ENCODE measurements at regions not wholly inside any gene's neighbourhood (a gene's known extent, or its start where the extent isn't known, plus 50 kb on each side); places are given as distances from the start of the nearest gene placed in this dataset.

DNA sequence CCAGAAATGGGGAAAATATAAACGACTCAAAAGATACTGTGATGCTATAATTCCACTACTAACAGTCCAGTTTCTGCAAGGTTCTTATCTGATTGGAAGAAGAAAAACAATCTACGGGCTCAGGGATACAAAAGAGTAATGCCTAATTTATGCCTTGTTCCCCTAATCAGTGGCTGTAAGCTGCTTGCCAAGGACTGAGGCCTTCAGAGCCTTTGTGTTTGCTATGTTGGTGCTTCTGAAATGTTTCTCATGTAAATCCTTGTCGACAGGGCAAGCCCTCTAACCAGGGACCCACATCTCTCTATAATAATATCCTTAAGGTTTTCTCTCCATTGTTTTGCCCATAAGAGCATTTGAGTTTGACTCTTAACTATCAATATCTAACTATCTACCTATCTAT lies 89.7 kb upstream of the CLDN10 start:
- H3K4me1 ChIP-seq (ENCODE audit: control insufficient read depth in 3 of 3, insufficient read depth in 3 of 3, low read length in 3 of 3): no peaks in the 10 kb centered on the region
- no peak overlapping the region for H3K4me3 ChIP-seq (ENCODE audit: low read length in 3 of 3)
- H3K9me3 ChIP-seq (ENCODE audit: control insufficient read depth in 3 of 3, low read length in 3 of 3): peaks cover 0 to 4% (median 2%) of the 10 kb centered on the region in 3 donors
- H3K9ac ChIP-seq (ENCODE audit: low read depth in 1 of 3, low read length in 3 of 3): no peak overlapping the region
- no peaks in the 10 kb centered on the region for H3K36me3 ChIP-seq (ENCODE audit: control insufficient read depth in 3 of 3, insufficient read depth in 3 of 3, low read length in 3 of 3)
- no peak overlapping the region for H3K27ac ChIP-seq (ENCODE audit: low read depth, low read length)
- H3K27me3 ChIP-seq (ENCODE audit: control insufficient read depth in 3 of 3, insufficient read depth in 3 of 3, low read length in 3 of 3): no peaks in the 10 kb centered on the region

- Histone ChIP-seq H3K27ac (ENCODE audit: low read depth, low read length) (no peak overlapping the region), H3K9ac (ENCODE audit: low read depth in 1 of 3, low read length in 3 of 3) (no peak overlapping the region), H3K27me3 (ENCODE audit: control insufficient read depth in 3 of 3, insufficient read depth in 3 of 3, low read length in 3 of 3) (no peaks in the 10 kb centered on the region), H3K4me1 (ENCODE audit: control insufficient read depth in 3 of 3, insufficient read depth in 3 of 3, low read length in 3 of 3) (no peaks in the 10 kb centered on the region), H3K4me3 (ENCODE audit: low read length in 3 of 3) (no peak overlapping the region), H3K36me3 (ENCODE audit: control insufficient read depth in 3 of 3, insufficient read depth in 3 of 3, low read length in 3 of 3) (no peaks in the 10 kb centered on the region), H3K9me3 (ENCODE audit: control insufficient read depth in 3 of 3, low read length in 3 of 3) (peaks cover 0 to 4% (median 2%) of the 10 kb centered on the region in 3 donors)
Observed at GRCh38 chr13:95463531-95463930, 89.0 kb upstream of the CLDN10 start.

- Histone ChIP-seq H3K9me3 (ENCODE audit: control insufficient read depth in 3 of 3, low read length in 3 of 3) (no peaks in the 10 kb centered on the region), H3K4me1 (ENCODE audit: control insufficient read depth in 3 of 3, insufficient read depth in 3 of 3, low read length in 3 of 3) (no peaks in the 10 kb centered on the region), H3K27ac (ENCODE audit: low read depth, low read length) (no peak overlapping the region), H3K9ac (ENCODE audit: low read depth in 1 of 3, low read length in 3 of 3) (no peak overlapping the region), H3K36me3 (ENCODE audit: control insufficient read depth in 3 of 3, insufficient read depth in 3 of 3, low read length in 3 of 3) (no peaks in the 10 kb centered on the region), H3K27me3 (ENCODE audit: control insufficient read depth in 3 of 3, insufficient read depth in 3 of 3, low read length in 3 of 3) (peaks cover 0 to 2% (median 0%) of the 10 kb centered on the region in 3 donors), H3K4me3 (ENCODE audit: low read length in 3 of 3) (no peak overlapping the region)
Observed at GRCh38 chr13:95470574-95471366, 81.8 kb upstream of the CLDN10 start.

- Histone ChIP-seq H3K4me3 (ENCODE audit: low read length in 3 of 3) (no peak overlapping the region), H3K27ac (ENCODE audit: low read depth, low read length) (no peak overlapping the region), H3K9me3 (ENCODE audit: control insufficient read depth in 3 of 3, low read length in 3 of 3) (no peaks in the 10 kb centered on the region), H3K36me3 (ENCODE audit: control insufficient read depth in 3 of 3, insufficient read depth in 3 of 3, low read length in 3 of 3) (no peaks in the 10 kb centered on the region), H3K27me3 (ENCODE audit: control insufficient read depth in 3 of 3, insufficient read depth in 3 of 3, low read length in 3 of 3) (peaks cover 0 to 6% (median 0%) of the 10 kb centered on the region in 3 donors), H3K4me1 (ENCODE audit: control insufficient read depth in 3 of 3, insufficient read depth in 3 of 3, low read length in 3 of 3) (no peaks in the 10 kb centered on the region), H3K9ac (ENCODE audit: low read depth in 1 of 3, low read length in 3 of 3) (no peak overlapping the region)
Observed at GRCh38 chr13:95471960-95472359, 80.6 kb upstream of the CLDN10 start.

DNA sequence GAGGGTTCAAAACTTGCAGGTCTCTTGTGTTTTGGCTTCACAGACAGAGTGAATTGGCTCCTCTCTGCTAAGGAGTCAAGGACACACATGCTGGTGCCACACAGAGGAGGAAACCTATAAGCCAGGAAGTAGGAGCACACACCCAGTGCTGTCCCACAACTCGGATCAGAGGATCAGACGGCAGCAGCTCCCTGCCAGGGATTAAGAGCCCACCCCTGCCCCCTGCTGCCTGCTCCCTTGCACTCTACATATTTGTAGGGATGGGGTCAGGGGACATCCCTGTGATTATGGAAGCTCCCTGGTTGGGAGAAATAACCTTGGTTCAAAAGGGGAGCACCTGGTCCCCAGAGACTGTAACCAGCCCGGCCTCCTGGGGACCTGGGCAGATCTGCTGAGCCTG lies 77.5 kb upstream of the CLDN10 start:
- Histone ChIP-seq H3K9me3 (ENCODE audit: control insufficient read depth in 3 of 3, low read length in 3 of 3) (no peaks in the 10 kb centered on the region), H3K27me3 (ENCODE audit: control insufficient read depth in 3 of 3, insufficient read depth in 3 of 3, low read length in 3 of 3) (peaks cover 0 to 10% (median 4%) of the 10 kb centered on the region in 3 donors), H3K36me3 (ENCODE audit: control insufficient read depth in 3 of 3, insufficient read depth in 3 of 3, low read length in 3 of 3) (no peaks in the 10 kb centered on the region), H3K4me1 (ENCODE audit: control insufficient read depth in 3 of 3, insufficient read depth in 3 of 3, low read length in 3 of 3) (peaks cover 0 to 2% (median 0%) of the 10 kb centered on the region in 3 donors), H3K27ac (ENCODE audit: low read depth, low read length) (no peak overlapping the region), H3K9ac (ENCODE audit: low read depth in 1 of 3, low read length in 3 of 3) (no peak overlapping the region), H3K4me3 (ENCODE audit: low read length in 3 of 3) (no peak overlapping the region)

DNA sequence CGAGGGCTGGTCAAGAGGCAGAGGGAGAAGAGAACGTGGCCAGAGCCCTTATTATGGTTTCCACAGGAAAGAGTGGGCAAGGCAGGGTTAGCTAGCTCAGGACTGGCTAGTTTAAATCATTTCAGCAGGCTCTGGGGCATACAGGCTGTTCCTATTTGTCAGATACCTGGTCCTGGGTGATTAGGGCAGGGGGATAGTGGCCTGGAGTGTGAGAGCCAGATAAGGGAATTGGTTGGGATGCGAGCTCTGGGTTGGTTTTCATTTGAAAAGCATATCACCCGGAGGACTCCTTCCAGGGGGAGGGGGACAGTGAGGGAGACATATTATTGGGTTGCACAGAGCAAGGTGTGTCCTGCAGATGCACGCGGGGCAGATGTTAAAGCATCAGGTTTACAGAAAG lies 75.3 kb upstream of the CLDN10 start:
- H3K4me1 ChIP-seq (ENCODE audit: control insufficient read depth in 3 of 3, insufficient read depth in 3 of 3, low read length in 3 of 3): peaks cover 0 to 2% (median 0%) of the 10 kb centered on the region in 3 donors
- H3K27me3 ChIP-seq (ENCODE audit: control insufficient read depth in 3 of 3, insufficient read depth in 3 of 3, low read length in 3 of 3): peaks cover 0 to 10% (median 4%) of the 10 kb centered on the region in 3 donors
- H3K36me3 ChIP-seq (ENCODE audit: control insufficient read depth in 3 of 3, insufficient read depth in 3 of 3, low read length in 3 of 3): no peaks in the 10 kb centered on the region
- no peak overlapping the region for H3K4me3 ChIP-seq (ENCODE audit: low read length in 3 of 3)
- no peaks in the 10 kb centered on the region for H3K9me3 ChIP-seq (ENCODE audit: control insufficient read depth in 3 of 3, low read length in 3 of 3)
- no peak overlapping the region for H3K27ac ChIP-seq (ENCODE audit: low read depth, low read length)
- no peak overlapping the region for H3K9ac ChIP-seq (ENCODE audit: low read depth in 1 of 3, low read length in 3 of 3)

DNA sequence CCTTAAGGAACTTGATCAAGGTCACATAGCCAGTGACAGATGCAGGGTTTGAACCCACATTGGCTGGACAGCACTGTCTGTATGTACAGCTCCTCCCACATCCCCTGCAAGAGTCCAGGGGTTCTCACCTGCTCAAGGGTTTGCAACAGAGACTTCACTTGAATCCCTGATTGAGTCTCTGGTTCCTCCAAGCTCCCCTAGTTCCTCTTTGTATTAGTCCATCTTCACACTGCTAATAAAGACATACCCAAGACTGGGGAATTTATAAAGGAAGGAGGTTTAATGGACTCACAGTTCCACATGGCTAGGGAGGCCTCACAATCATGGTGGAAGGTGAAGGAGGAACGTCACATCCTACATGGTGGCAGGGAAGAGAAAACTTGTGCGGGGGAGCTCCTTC lies 72.8 kb upstream of the CLDN10 start:
- Histone ChIP-seq H3K36me3 (ENCODE audit: control insufficient read depth in 3 of 3, insufficient read depth in 3 of 3, low read length in 3 of 3) (no peaks in the 10 kb centered on the region), H3K9ac (ENCODE audit: low read depth in 1 of 3, low read length in 3 of 3) (no peak overlapping the region), H3K9me3 (ENCODE audit: control insufficient read depth in 3 of 3, low read length in 3 of 3) (no peaks in the 10 kb centered on the region), H3K27me3 (ENCODE audit: control insufficient read depth in 3 of 3, insufficient read depth in 3 of 3, low read length in 3 of 3) (peaks cover 0 to 10% (median 4%) of the 10 kb centered on the region in 3 donors), H3K4me3 (ENCODE audit: low read length in 3 of 3) (no peak overlapping the region), H3K4me1 (ENCODE audit: control insufficient read depth in 3 of 3, insufficient read depth in 3 of 3, low read length in 3 of 3) (peaks cover 0 to 2% (median 0%) of the 10 kb centered on the region in 3 donors), H3K27ac (ENCODE audit: low read depth, low read length) (no peak overlapping the region)

DNA sequence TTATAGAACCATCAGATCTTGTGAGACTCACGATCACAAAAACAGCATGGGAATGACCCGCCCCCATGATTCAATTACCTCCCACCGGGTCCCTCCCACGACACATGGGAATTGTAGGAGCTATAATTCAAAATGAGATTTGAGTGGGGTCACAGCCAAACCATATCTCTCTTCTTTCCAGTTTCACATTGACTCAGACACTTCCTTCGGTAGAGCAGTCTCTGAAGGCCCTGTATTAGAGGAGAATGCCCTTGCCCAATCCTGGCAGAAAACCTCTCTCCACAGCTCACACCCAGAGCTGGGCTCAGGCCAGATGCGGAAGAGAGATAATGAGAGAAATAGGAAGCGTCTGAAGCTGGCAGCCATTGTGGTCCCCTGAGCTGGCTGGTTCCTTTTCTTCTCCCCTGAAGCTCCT lies 72.4 kb upstream of the CLDN10 start:
- H3K27me3 ChIP-seq (ENCODE audit: control insufficient read depth in 3 of 3, insufficient read depth in 3 of 3, low read length in 3 of 3): peaks cover 0 to 10% (median 4%) of the 10 kb centered on the region in 3 donors
- H3K4me3 ChIP-seq (ENCODE audit: low read length in 3 of 3): no peak overlapping the region
- no peak overlapping the region for H3K27ac ChIP-seq (ENCODE audit: low read depth, low read length)
- peaks cover 0 to 2% (median 0%) of the 10 kb centered on the region in 3 donors for H3K4me1 ChIP-seq (ENCODE audit: control insufficient read depth in 3 of 3, insufficient read depth in 3 of 3, low read length in 3 of 3)
- H3K36me3 ChIP-seq (ENCODE audit: control insufficient read depth in 3 of 3, insufficient read depth in 3 of 3, low read length in 3 of 3): no peaks in the 10 kb centered on the region
- H3K9ac ChIP-seq (ENCODE audit: low read depth in 1 of 3, low read length in 3 of 3): no peak overlapping the region
- H3K9me3 ChIP-seq (ENCODE audit: control insufficient read depth in 3 of 3, low read length in 3 of 3): no peaks in the 10 kb centered on the region

DNA sequence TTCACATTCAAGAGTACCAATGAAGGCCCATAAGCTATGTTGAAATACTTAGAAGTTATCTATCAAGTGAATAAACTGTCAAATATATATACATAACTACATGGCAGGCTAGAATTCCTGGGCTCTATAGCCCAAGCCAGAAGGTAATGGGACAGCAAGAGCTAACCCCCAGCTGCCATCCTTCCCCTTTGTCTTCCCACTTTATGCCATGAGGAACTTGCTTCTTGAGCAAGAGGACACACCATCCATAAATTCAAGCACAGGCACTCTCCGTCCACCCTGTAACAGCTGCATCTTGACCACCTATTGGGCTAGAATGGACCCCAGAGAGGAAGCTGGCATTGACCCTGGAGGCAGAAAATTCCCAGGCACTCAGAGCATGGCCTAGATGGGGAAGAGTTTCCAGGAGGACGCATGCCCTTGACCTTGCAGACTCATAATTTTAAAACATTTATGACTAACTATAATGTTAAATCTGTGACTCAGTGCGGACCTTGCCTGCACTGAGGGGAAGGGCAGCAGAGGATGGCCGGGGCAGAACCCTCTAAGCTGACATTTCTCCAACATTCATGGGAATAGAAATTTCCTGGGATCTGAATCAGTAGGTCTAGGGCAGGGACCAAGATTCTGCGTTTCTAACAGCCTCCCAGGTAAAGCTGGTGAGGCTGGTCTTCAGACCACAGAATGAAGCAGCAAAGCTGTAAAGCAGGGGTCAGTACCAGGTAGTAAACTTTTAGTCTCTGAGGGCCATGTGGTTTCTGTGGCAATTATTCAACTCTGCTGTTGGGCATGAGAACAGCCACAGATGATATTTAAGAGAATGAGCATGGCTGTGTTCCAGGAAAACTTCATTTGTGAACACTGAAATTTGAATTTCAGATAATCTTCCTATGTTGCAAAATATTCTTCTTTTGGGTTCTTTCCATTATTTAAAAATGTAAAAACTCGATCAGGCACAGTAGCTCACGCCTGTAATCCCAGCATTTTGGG lies 71.4 kb upstream of the CLDN10 start:
- H3K4me3 ChIP-seq (ENCODE audit: low read length in 3 of 3): no peak overlapping the region
- H3K4me1 ChIP-seq (ENCODE audit: control insufficient read depth in 3 of 3, insufficient read depth in 3 of 3, low read length in 3 of 3): peaks cover 0 to 2% (median 0%) of the 10 kb centered on the region in 3 donors
- no peaks in the 10 kb centered on the region for H3K36me3 ChIP-seq (ENCODE audit: control insufficient read depth in 3 of 3, insufficient read depth in 3 of 3, low read length in 3 of 3)

GRCh38 chr13:95484052-95484451 lies 68.5 kb upstream of the CLDN10 start:
- Histone ChIP-seq H3K4me1 (ENCODE audit: control insufficient read depth in 3 of 3, insufficient read depth in 3 of 3, low read length in 3 of 3) (no peaks in the 10 kb centered on the region), H3K4me3 (ENCODE audit: low read length in 3 of 3) (no peak overlapping the region), H3K36me3 (ENCODE audit: control insufficient read depth in 3 of 3, insufficient read depth in 3 of 3, low read length in 3 of 3) (no peaks in the 10 kb centered on the region), H3K9me3 (ENCODE audit: control insufficient read depth in 3 of 3, low read length in 3 of 3) (no peaks in the 10 kb centered on the region), H3K27me3 (ENCODE audit: control insufficient read depth in 3 of 3, insufficient read depth in 3 of 3, low read length in 3 of 3) (no peaks in the 10 kb centered on the region), H3K27ac (ENCODE audit: low read depth, low read length) (no peak overlapping the region), H3K9ac (ENCODE audit: low read depth in 1 of 3, low read length in 3 of 3) (no peak overlapping the region)

More for the DNA sequence above, 71.4 kb upstream of the CLDN10 start:
- H3K27me3 ChIP-seq (ENCODE audit: control insufficient read depth in 3 of 3, insufficient read depth in 3 of 3, low read length in 3 of 3): peaks cover 0 to 7% (median 4%) of the 10 kb centered on the region in 3 donors
- H3K27ac ChIP-seq (ENCODE audit: low read depth, low read length): no peak overlapping the region
- H3K9ac ChIP-seq (ENCODE audit: low read depth in 1 of 3, low read length in 3 of 3): no peak overlapping the region
- H3K9me3 ChIP-seq (ENCODE audit: control insufficient read depth in 3 of 3, low read length in 3 of 3): no peaks in the 10 kb centered on the region
